ENCODE measurements at regions not wholly inside any gene's neighbourhood (a gene's known extent, or its start where the extent isn't known, plus 50 kb on each side); places are given as distances from the start of the nearest gene placed in this dataset.

- H3K4me1 Mint-ChIP-seq: no peaks in the 10 kb centered on the region
- DNase-seq (ENCODE audit: low spot score) (no peak), ATAC-seq (no peak)
- no peak overlapping the region for H3K27ac Mint-ChIP-seq
- H3K36me3 Mint-ChIP-seq: peaks cover 48% of the 10 kb centered on the region
- ChIA-PET POLR2A (no interaction called here), CTCF (no interaction called here)
- peaks cover 78% of the 10 kb centered on the region for H3K9me3 Mint-ChIP-seq
- peaks cover 5% of the 10 kb centered on the region; the same call in 1 of the 2 replicates for H3K27me3 Mint-ChIP-seq (ENCODE audit: low read depth)
- TF ChIP-seq FOXP4 (CRISPR knock-in tag; IDR thresholded peaks at IDR 0.05) (no peak), ZBTB43 (CRISPR knock-in tag; IDR thresholded peaks at IDR 0.05) (no peak), ZNF281 (CRISPR knock-in tag; IDR thresholded peaks at IDR 0.05) (no peak), CREB1 (CRISPR knock-in tag; IDR thresholded peaks at IDR 0.05) (no peak), RORB (CRISPR knock-in tag; IDR thresholded peaks at IDR 0.05) (no peak), ZNF263 (CRISPR knock-in tag; IDR thresholded peaks at IDR 0.05; ENCODE audit: low read depth) (no peak), FOXK1 (CRISPR knock-in tag; IDR thresholded peaks at IDR 0.05) (no peak)
- no peak overlapping the region for H3K4me3 Mint-ChIP-seq
Measured at GRCh38 chr18:71040161-71040560, 751.3 kb downstream of the SOCS6 start.

- DNase-seq (ENCODE audit: low spot score) (no peak), ATAC-seq (no peak)
- Mint-ChIP-seq H3K4me1 (no peaks in the 10 kb centered on the region), H3K27me3 (ENCODE audit: low read depth) (peaks cover 5% of the 10 kb centered on the region; the same call in 1 of the 2 replicates), H3K4me3 (no peak overlapping the region), H3K27ac (no peak overlapping the region), H3K36me3 (peaks cover 58% of the 10 kb centered on the region), H3K9me3 (peaks cover 75% of the 10 kb centered on the region)
- POLR2A ChIA-PET: no interaction called here
- CTCF ChIA-PET: no interaction called here
- no peak for TF ChIP-seq ARID4B (CRISPR knock-in tag; IDR thresholded peaks at IDR 0.05; ENCODE audit: borderline replicate concordance)
- no peak for TF ChIP-seq E2F5 (CRISPR knock-in tag; IDR thresholded peaks at IDR 0.05)
- TF ChIP-seq FOXK1 (CRISPR knock-in tag; IDR thresholded peaks at IDR 0.05): no peak
- no peak for TF ChIP-seq CBFB (CRISPR knock-in tag; IDR thresholded peaks at IDR 0.05; ENCODE audit: low read depth)
- TF ChIP-seq MAX (CRISPR knock-in tag; IDR thresholded peaks at IDR 0.05): no peak
- no peak for TF ChIP-seq ZNF232 (CRISPR knock-in tag; IDR thresholded peaks at IDR 0.05)
- TF ChIP-seq ZNF423 (CRISPR knock-in tag; IDR thresholded peaks at IDR 0.05): no peak
- no peak for TF ChIP-seq MXD4 (CRISPR knock-in tag; IDR thresholded peaks at IDR 0.05; ENCODE audit: borderline replicate concordance)
- no peak for TF ChIP-seq ZNF416 (CRISPR knock-in tag; IDR thresholded peaks at IDR 0.05)
- TF ChIP-seq ZSCAN18 (CRISPR knock-in tag; IDR thresholded peaks at IDR 0.05): no peak
- TF ChIP-seq ZNF138 (CRISPR knock-in tag; conservative IDR thresholded peaks at IDR 0.05): no peak
- TF ChIP-seq ATF1 (CRISPR knock-in tag; IDR thresholded peaks at IDR 0.05): no peak
- no peak for TF ChIP-seq GRHL2 (CRISPR knock-in tag; IDR thresholded peaks at IDR 0.05; ENCODE audit: insufficient replicate concordance, severe bottlenecking)
- no peak for TF ChIP-seq ZNF281 (CRISPR knock-in tag; IDR thresholded peaks at IDR 0.05)
Measured at GRCh38 chr18:71038196-71038595, 749.4 kb downstream of the SOCS6 start.
